ENCODE measurements at regions not wholly inside any gene's neighbourhood (a gene's known extent, or its start where the extent isn't known, plus 50 kb on each side); places are given as distances from the start of the nearest gene placed in this dataset.
A peak's percentile ranks its signal among the peaks of the same experiment; 100 is the strongest.

DNA sequence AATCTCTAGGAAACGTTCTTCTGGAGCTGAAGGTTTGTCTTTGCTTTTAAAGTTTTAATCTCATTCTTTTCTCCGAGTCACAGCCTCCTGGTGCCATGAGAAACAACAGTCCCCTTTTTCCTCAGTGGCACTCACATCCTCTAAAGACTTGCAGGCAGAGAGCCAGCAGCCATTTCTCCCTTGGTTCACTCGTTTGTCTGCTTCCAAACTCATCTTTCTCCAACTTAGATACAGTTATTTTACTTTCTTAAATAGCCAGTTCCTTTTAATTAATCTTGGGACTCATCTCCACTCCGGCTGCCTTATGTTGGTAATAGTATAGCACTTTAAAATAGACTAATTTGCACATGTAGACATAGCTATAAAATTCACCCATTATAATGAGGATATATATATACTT, 555.2 kb downstream of the FGF9 start:
- no peak for DNase-seq

DNA sequence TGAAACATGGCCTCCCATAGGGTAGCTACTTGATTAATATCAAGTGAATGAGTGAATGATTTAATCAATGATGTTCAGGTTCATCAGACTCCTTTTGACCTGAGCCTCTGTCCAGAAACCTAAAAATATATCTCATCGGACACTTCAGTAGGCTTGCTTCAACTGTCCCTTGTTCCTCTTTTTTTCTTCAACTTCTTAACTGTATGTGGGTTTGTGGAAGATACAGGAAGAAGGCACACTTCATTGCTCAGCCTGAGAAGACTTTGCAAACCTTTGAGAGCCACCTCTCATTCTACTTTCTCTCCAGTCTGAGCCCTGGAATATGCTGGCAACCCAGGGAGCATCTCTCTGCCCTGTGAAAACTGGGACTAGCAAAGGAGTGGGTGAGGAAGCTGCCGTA, 557.0 kb downstream of the FGF9 start:
- no peak for DNase-seq

DNA sequence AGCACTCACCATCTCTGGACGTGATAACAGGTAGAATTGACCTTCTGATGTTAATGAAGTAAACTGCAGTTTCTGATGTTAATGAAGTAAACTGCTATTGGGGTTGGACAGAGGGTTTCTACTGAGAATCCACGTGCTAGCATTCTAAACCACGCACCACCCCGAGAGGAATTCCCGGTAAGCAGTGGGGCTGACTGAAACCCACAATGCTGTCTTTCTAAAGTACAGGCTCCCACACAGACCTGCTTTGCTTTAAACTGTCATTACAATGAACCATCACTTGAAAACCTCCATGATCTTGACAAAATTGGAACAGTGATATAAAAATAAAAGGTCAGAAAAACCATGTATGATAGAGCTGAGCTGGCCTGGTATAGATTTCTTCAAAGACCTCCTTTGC, 559.0 kb downstream of the FGF9 start:
- no peak for DNase-seq

DNA sequence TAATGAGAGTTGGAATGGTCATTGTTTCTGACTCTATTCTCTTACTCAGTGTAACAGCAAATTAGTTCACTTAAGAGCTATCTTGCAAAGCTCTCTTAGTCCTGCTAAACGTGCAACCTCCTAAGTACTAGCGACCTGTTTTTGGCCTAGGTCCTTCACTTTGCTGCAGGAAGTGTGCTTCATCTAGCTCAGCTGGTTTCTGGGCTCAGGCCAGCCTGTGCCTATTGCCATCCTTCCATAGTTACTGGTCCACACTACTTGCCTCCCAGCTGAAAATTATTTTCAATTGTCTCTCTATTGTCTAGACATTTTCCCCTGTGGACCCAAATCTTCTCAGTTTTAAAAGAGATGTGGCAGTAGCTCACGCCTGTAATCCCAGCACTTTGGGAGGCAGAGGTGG, 561.3 kb downstream of the FGF9 start:
- no peak for DNase-seq

DNA sequence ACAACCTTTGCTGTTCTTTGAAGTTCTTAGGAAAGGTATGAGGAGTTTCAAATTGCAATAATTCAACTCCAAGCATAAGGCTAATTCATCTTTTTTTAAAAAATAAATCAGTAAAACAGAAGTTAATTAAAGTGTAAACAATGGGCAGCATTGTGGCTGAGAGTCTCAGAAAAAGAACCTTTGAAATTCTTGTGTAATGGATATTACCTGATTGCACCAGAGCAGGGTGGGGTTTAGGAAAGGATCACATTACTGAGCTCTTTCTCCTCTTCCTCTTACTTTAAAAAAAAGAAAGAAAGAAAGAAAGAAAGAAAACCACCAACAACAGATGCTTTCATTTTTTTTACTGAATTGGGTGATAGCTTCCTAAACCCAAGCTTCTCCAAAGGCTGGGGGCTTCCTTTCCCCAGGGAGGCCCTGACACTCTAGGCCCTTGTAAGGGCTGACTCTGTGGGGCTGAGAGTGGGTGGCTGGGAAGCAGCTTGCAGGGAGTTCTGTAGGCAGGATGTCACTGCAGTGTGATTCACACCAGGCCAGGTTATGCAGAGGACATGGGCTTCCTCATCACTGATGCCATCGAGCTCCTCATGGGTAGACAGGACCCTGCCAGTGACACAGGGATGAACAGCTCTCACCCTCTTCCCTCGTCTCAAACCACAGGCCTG, 564.5 kb downstream of the FGF9 start:
- no peak for DNase-seq

DNA sequence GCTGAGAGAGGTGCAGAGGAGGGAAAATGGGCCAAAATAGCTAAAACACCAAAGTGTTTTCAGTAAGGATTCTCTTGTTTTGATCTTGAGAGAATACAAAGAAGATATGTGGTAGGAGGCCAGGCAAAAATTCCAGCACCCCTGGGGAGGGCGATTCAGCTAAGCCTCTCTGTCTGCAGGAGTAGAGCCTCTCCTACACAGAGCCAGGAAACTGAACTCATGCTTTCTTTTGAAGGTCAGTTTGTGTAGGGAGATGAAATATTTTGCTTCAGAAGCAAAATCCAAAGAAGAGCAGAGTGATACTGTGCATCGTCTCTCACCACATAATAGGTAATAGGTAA, 565.0 kb downstream of the FGF9 start:
- no peak for DNase-seq

DNA sequence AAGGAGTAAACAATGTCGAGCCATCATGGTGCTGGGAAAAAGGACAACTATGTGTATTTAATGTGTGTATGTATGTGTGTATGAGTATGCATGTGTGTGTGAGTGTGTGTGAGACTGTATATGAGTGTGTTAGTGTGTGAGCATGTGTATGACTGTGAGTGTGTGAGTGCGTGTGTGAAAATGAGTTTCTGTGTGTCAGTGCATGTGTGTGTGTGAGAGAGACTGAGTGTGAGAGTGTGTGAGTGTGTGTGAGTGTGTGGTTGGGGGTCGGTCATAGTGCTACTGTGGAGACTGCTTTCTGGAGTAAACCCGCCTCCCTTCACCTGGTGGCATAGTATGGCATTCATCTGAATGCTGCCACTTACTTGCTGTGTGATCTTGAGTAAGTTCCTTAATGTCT, 567.4 kb downstream of the FGF9 start:
- no peak for DNase-seq

DNA sequence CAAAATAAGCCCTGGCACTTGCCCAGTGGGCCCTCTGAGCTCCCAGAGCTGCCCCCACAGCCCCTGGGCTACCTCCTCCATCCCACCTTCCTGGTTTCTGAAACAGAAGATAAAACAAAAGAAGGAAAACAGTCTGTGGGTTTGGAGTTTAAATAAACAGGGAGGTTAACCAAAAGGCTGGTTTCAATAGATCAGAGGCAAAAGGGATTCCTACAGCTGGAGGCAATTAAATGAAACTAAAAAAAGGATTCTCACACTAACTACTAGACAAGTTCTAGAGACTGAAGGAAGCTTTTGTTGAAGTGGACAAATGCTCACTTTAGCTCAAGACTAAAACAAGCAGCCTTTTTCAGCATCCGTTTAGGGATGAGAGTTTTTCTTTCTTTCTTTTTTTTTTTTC, 569.8 kb downstream of the FGF9 start:
- DNase-seq: no peak

DNA sequence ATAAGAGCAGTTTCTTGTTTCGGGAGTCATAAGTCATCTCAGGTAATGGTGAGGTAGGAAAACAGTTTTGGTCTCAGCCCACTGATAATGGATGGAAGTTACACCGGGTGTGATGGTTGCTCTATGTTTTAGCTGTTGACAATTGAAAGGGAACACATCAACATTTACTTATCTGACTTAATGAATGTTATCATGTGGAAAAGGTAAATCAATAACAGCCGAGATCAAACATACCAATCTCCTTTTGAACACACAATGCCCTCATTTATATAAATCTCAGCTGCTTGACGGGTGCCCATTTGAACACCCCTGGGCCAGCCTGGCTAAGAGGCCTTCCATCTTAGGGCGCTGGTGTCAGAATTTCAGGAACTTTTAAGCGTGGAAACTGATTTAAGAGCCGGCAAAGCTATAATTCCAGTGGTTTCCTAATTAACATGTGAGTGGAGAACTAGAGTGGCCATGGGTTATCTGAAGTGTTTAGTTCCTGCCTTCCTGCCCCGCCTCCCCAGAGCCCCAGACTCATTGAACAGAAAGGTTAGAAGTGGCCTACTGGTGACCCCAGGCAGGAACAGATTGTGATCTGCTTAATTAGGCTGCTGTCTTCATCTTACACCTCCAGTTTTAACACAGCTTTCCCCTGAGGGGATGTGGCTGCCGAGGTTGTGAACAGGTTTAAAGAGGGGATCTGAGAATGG, 572.7 kb downstream of the FGF9 start:
- peak; percentile 16 to 28 for DNase-seq

DNA sequence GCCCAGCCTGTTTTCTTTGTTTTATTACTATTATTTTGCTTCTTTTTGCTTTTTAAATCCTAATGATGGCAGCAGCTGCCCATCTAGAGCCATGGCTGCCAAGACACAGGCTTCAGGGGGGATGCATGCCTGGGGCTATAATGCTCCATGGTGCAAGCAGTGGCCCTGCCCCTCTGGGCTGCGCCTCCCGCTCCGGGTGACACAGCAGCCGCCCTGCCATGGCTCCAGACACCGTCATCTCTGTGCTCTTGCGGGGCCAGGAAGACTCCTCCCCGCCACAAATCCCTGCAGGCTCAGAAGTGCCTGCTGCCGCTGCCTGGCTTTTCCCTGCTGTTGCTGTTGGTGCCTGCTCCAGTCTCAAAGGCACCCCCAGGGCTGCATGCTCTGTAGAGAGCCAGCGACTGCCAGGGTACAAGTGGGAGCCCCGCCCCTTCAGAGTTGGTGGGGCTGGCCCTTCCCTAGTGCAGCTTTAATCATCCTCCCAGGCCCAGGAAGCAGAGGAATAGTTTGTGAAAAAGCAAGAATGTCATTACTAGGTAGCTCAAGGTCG, 581.5 kb downstream of the FGF9 start:
- no peak for DNase-seq

DNA sequence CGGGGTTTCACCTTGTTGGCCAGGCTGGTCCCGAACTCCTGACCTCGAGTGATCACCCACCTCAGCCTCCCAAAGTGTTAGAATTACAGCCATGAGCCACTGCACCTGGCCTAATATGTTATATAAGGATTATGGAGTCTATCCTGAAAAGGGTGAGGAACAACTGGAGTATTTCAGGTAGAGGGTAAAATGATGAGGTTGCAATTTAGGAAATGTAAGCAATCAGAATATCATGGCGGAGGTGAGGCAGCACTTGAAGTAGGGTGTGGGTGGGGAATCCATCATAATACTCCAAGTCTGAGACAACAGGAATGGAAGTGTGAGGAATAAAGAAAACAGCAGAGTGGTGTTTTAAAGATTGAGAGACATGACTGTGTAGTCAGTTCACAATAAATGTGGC, 582.2 kb downstream of the FGF9 start:
- DNase-seq: no peak

DNA sequence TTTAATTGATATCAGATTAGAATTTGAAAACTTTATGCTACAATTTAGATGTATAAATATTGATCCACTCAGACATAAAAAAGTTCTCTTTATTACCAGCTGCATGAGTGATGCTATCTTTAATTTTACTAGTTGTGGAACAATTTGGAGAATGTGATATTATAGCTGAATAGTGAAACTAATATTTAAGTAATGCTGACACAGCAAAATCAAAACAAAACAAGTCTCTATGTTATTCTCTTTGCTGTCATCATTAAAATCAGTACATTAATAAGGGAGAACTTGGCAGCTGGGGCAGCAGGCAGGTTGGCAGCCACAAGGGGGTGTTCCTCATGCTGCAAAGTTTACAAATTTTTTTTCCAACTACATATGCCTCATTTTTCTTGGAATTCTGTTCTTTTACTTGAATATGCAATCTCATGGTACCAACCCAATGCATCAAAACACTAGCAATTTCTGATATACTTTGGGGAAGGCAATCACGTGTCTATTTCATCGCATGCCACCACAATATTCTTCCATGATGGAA, 585.3 kb downstream of the FGF9 start:
- DNase-seq: no peak

DNA sequence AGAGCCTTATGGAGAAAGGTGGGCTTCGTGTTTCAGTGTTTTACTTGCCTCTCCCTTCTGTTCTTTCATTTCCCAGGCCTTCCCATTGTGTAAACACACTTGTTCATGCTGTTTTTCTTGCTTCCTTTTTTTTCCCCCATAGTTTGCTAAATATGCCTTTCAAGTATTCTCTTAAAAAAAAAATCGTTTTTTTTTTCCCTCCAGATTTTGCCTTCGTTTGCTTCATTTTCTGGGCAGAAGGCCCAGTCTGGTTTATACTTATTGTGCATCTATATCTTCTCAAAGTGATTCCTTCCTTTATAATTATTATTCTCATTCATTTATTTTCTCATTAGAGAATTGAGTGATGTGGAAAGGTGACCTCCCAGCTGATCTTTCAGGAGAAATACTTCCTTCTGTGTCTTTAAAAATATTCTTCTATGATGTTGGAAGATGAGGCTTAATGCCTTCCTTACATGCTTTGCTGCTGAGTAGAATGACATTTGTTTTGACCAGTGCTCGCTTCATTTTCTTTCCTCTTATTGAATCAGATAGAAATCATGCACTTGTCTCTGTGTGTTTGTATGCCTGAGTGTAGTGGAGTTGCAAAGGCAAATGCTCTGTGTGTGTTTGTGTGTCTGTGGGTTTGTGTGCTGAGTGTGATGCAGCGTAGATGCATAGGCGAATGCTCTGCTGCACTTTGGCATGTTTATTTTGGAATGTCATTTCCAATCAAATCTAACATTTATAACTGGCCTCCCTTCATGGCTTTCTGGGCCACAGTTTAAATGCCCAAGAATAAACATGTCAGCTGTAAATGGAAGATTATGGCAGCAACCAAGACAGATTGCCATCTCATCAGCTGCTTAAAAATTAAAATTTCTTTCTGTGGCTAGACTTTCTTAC, 591.4 kb downstream of the FGF9 start:
- peak; percentile 19 for DNase-seq

DNA sequence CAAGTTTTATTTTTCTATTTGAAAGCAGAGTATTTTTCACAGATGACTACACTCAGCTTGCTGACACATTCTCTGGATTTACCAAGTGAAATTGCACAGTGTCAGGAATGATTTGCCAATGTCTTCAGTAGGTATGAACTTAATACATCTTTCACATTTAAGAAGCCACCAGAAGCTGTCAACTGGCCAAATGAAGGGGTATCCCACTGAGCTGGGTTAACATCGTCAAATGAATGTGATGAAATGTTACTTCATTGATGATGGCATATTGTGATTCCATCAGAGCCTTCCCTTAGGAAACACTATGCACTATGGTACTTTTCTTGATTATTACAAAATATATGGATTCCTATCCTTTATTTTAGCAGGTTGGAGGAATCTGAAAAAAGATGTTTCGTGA, 592.3 kb downstream of the FGF9 start:
- no peak for DNase-seq

DNA sequence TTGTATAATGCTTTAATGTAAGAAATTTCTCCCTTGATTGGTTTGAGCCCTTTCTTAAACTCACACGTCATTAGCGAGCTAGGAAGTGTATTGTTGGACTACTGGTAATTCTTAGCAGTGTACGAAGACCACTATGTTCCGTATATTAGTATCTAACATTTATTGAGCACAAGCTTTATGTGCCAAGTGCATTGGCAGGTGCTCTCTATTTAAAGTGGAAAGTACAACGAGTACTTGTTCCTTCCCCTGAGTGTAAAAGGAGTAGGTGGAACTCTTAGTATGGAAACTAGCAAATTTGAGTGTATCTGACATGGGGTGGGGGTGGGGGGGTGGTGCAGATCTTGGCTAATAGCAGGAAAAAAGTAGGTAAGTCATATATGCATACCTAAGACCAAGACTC, 594.7 kb downstream of the FGF9 start:
- DNase-seq: no peak

DNA sequence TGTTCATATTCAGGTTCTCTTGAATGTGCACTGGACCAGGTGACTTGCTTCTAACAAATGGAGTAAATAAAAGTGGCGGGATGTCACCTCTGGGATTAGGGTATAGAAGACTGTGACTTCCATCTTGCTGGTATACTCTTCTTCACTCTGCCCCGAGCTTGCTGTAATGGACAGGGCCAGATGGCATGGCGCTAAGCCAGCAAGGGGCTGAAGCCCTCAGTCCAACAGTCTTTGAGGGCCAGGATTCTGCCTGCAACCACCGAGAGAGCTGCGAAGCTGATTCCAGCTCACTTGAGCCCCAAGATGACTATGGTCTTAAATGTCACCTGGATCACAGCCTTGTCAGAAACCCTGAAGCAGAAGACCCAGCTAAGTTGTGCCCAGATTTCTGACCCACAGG, 600.0 kb downstream of the FGF9 start:
- DNase-seq: no peak

DNA sequence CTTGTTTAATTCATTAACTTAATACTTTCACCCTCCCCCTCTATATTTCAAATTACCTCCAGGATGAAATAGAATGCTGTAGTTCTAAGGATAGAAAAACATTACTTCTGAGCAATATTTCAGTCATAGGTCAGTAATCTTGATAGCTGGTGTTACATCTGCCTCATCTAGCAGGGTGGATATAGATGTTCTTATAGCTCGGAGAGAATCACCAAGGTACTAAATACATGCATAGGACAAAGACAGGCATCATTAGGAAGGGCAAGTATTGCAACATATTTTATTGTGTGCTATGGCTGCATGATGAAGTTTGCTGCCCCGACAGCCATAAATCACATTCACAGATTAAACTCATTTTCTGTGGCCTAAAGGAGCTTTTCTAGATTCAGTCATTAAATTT, 601.0 kb downstream of the FGF9 start:
- DNase-seq: no peak

DNA sequence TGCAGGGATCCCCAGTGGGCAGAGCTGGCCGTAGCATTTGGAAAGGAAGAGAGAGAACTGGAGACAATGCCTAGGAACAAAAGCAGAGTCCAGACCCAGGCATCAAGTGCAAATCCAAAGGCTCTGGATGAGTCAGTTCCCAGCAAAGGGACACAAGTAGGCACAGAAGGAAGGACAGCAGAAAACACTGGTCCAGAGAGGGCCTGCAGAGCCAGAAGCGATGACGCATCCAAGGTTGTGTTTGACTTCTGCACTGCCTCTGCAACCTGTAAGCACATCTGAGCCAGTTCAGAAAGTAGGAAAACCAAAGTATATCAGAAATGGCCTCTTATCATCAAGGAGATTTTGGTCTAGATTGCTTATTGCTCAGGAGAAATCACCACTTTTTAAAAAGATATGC, 604.5 kb downstream of the FGF9 start:
- no peak for DNase-seq

DNA sequence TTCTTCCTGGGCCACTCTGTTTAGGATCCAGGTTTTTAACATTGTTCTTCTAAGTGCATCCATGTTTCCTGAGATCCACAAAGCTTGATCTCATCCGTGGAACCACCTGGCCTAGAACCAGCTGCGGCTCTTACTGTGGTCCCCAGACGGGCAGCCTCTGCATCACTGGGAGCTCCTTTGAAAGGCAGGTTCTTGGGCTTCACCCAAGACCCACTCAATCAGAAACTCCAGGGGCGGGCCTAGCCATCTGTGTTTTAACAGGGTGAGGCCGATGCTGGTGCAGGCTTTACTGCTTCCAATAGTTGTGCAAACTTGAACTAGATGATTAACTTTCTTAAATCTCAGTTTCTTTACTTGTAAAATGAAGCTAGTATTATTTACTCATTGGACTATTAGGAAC, 605.7 kb downstream of the FGF9 start:
- DNase-seq: no peak

DNA sequence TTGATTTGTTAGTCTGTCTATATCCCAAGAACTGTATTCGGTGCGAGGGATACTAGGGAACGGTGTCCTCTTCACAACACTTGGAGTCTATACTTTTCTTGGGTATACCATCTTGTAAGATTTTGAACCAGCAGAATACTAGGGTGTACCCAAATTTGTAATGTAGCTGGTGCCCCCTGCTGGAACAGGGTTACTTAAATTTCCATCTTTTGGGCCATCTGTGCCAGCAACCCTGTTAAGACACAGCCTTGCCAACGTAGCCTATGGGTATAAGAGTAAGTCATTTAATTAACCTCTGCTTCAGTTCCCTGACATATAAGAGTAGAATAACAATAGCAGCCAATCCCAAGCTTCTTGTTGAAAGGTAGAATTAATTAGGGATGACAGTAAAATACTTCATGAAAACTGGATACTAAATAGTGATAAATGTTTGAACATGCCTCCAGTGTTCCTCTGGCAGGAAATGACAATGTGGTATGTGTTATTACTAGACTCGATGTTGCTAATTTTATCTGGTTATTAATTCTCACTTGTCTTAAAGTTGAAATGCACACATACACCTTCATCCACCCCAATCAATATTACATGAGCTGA, 607.6 kb downstream of the FGF9 start:
- DNase-seq: peak in 1 of 2 donors; percentile 21

DNA sequence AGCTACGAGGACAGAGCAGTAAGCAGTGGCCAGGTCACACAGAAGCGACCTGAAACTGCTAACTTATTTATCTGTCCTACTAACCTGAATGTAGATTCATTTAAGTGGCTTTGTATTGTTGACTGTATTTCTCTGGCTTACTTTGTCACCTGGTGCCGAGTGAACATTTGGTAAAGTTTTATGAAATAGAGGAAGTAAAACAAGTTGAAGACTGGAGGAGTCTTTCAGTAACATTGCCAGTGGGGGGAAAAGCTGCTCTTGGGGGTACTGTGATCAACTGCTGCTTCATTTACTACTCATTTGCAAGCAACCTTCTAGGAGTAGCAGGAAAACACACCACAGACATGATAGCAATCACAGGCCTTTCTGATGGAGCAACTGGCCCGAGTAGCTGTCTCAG, 615.0 kb downstream of the FGF9 start:
- no peak for DNase-seq

DNA sequence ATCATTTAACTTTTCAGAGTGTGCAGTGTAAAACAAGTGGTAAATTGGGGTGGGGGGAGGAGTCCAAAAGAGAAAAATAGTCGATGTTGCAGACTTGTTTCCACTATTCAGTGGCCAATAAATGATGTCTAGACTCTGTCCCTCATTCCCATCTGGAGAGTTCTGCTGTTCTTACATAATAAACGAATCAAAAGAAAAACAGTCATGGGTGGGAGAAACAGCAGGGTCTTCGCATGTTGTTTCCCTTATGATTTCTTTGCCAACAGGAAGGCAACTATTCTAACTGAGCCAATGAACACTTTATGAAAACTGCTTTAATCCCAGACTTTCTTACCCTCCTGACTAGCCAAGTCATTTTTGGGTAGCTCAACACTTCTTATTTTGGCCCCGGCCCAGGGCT, 615.5 kb downstream of the FGF9 start:
- peak in 1 of 2 donors; percentile 6 for DNase-seq

Data from right lung (tissue), 2 donors.